Fibroblast of skin of abdomen (primary cell): ENCODE measurements at regions not wholly inside any gene's neighbourhood (a gene's known extent, or its start where the extent isn't known, plus 50 kb on each side); places are given as distances from the start of the nearest gene placed in this dataset.

Source experiments
- DNase-seq: peaks from one replicate; pipeline ENCODE4 v3.0.0-alpha.2; 2013

DNA sequence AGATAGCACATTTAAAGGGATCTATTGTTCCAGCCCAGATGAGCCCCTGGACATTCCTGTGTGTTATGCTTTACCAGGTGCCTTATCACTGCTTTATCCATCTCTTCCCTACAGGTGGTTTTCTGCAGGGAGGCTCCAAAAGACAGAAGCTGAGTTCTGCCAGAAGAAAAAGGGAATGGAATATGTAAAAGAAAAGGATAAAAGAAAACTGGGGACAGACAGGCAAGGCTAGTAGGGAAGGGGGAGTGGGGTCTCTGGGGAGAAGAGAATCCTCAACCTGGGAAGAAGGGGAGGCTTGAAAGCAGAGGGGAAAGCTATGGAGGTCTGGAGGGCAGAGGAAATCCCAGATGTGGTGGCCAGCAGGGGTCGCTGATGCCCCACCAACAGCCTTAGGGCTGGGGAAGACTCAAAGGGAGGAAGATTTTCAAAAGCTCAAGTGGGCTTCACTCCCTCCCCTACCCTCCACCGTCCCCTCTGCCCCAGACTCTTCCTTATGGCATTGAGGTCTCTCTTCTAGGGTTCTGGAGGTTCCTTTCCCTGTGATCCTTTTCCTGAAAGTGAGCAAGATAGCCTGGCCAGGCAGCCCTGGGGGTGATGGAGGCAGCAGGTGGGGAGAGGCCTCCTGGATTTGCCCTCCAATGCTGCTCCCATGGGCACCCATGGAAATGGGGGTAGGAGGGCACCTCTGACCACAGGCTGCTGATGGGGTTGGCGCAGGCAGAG lies 178.1 kb upstream of the PKDCC start:
- DNase-seq: peak; percentile 61

DNA sequence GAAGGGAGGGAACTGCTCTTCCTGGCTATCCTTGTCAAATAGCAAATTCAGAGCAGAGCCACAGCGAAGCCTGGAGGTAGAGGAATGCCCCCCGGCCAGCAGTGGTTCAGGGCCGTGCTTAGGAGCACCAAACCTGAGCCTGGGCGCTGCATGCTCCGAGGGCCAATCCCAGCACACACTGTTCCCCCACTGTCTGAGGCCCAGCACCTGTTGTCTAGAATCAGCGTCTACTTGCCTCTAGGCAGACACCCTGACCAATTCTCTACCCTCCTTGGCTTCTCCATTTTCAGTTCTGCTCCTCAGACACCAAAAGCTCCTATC lies 177.6 kb upstream of the PKDCC start:
- DNase-seq: no peak

DNA sequence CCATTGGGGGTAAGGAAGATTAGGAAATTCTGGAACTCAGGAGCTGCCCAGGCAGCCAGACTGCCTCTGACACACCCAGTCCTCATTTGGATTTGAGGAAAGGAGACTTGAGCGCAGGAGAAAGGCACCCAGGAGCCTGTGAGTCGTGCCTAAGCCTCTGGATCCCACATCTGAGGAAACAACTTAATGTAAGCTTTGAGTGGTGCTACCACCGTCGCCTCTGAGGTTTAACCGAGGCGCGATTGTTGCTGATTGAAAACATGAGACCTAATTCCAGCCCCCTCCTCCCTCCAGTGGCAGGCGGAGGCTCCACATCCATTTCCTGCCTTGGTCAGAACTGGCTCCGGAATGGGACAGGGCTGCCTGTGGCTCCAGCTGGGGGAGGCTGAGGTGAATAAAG lies 176.7 kb upstream of the PKDCC start:
- peak; percentile 71 for DNase-seq

DNA sequence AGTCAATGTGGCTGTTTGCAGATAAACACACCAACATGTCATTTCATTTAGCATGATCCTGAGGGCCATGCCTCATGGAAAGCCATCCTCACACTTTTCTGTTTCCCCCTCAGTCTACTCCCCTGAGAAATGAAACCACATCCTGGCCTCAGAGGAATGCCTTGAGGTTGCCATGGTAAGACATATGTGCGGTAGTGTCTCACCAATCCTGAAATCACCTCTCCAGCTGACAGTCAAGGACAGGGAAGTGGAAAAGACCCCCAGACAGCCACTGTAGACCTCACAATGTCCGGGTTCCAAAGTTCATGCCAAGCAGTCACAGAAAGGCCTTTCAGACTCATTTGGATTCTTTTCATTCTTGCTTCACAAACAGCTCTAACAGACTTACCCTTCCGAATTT lies 175.2 kb upstream of the PKDCC start:
- DNase-seq: peak; percentile 87

DNA sequence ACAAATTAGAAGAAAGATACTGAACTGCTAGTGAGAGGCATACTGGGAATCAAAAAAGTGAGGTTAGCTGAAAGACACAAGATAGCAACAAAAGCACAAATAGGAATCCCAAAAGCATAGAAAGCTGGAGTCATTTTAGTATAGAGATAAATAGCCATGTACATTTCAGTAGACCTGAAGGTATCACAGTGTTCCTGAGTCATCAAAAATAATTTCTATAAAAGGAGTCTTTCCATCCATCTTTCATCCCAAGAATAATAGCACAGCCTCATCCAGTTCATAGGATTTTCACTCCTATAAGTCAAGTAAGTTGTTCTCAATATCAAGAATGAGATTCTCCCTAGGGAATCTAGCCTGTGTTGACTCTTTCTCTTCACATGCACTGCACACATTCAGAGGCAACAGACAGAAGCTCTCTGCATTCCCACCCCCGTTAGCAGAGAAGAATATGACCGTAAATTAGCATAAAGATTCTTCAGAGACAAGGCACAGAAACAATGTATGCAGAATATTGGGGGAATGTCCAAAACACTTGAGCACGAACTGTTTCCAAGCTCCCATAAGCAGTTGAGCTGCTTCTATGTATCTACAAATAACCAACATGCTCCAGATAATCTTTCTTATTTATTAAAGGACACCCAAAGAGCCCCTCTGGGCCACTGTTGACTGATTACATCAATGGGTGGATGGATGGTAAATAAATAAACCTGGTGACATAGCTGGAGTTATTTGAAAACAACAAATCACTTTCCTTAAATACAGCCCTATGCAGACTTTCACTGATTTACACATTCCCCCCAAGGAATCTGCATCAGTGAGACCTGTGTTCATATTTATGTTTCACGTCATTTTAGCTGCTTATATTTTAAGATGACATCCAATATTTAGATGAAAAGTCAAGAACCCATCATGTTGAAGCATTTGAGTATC lies 174.5 kb upstream of the PKDCC start:
- DNase-seq: peak; percentile 85

DNA sequence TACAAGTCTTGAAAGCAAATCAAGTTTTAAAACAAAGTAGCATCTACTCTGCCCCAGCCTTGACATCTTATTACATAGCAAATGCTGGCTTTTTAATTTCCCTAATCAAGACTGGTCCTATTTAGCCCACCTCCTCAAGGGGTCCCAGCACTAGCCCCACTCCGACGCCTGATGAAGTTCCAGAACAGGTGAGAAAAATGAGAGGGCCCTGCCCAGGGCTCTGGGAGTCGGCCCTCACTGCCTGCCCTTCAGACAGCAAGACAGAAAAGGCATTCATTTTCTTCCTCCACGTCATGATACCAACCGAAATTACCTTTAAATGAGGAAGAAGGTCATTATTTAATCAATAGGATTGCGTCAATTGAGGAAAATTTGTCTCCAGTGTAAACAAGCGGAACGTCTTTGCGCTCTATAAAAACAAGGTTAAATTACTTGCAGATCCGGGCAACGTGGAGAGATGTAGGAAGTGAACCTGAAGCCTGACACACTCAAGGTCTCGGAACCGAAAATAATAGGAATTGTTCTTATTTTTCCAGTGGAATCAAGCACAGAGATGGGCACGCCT lies 170.6 kb upstream of the PKDCC start:
- DNase-seq: no peak

DNA sequence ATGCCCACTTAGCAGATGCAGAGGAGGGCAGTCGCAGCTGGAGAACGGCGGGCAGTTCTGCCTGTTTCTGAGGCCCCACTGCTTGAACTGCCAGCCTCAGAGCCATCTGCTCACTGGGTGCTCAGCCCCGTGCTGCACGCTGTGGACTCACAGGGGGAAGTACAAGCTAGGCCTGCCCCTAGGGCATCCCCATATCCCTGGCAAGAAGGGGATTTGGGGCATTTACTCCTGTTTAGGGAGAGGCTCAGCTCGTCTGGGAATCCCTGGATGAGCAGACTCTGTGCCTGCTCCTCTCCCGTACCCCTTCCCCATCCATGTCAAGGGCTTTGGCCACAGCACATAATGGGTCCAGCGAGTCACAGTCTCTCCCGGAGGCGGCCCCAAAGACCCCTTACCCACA lies 169.8 kb upstream of the PKDCC start:
- DNase-seq: no peak

DNA sequence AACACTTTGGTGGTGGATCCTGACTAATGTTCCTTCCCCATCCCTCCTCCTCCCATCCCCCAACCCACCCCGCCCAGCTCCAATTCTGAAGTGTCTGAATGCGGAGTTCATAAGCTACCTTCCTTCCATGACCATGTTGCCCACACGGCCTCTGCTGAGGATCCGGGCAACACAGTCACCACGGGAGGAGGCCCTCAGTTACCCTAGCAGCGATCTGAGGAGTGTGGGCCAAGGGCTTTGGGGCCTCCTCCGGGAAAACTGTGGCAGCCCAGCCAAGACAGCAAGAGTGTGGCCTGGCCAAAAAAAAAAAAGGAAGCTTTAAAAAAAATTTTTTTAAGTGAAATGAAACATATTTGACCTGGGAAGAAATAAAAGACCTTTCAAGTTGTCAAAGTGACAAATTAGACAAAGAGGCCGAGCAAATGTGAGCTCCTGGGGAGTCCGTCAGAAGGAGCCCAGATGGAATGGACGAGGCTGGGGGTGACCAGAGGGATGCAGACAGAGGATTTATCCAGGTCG lies 169.0 kb upstream of the PKDCC start:
- no peak for DNase-seq

DNA sequence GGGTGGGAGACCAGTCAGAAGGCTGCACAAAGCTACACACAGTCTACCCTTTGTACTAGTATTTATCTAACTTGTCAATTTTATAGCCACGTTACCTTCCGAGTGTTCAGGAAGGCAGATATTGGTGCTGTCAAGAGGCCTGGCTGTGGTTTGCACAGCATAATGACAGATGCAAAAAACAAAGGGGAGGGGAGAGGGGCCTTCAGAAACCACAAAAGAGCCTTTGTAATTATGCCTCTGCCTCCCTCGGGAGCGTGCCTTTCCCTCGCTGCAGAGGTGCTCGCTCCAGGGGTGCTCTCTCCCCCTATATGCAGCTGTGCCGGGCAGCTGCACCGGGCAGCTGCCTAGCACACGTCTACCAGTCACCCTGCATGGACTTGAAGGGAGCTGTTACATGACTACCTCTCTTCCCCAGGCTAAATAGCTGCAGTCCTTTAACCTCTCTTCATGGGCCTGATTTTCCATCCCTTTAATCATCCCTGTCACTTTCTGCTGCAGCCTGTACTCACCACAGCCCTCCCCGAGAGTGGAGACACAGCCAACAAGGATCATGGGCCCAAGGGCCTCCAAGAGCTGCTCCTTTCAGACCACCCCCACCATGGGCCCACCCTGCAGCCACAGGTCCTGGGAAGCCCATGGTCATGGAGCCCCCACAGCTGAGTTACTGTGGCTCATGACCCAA lies 168.4 kb upstream of the PKDCC start:
- peak; percentile 48 for DNase-seq

DNA sequence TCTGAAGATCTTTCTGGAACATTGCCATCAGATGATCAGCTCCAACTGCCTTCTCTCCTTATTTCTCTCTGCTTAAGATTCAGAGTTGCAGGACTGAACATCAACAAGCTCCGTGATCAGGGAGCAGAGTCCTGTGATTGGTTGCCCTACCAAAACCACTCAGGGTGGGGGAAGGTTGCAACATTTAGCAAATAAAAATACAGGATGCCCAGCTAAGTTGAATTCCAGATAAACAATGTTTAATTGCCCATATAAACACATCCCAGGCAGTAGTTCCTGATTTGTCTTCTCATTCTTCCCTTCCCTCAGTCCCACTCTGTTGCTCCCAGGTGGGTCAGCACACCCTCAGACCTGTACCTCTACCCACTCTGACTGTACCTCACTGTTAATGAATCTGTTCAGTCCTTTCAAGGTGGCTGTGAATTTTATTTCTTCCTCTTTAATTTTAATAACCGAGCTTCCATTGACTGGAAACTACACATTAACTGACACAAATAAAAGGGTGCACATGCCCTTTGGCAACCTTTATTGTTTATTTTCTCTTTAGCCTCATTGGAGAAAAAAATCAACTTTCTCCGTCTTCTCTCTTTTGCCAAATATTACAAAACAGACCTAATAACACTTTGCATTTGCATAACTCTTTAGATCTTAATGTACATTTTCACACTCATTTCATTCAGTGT lies 167.1 kb upstream of the PKDCC start:
- DNase-seq: no peak

DNA sequence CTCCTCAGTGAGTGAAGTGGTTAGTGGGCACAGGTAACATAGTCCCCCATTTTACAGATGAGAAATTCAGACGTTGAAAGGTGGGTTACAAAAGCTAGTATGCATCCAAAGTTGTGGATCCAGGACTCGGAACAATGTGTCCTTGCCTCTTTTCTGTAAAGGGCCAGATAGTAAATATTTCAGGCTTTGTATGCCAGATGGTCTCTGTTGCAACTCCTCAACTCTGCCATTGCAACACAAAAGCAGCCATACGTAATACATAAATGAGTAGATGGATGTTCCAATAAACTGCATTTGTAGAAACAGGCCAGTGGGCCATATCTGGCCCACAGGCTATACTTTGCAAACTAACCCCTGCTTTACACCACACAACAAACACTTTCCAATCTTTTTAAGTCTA lies 166.6 kb upstream of the PKDCC start:
- peak; percentile 33 for DNase-seq

DNA sequence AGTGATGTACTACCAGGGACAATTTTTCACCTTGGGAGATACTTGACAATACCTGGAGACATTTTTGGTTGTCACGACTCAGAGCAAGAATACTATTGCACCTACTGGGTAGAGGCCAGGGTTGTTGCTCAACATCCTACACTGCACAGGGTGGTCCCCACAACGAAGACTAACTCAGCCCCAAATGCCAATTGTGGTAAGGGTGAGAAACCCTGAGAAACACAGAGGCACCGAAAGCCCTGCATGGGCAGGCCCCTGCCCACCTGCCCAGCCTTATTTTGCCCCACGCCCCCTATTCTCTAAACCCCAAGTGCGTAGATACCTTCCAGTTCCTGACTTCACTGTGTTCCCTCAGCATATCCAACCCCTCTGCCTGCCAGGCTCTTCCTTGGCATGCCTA lies 163.1 kb upstream of the PKDCC start:
- no peak for DNase-seq

DNA sequence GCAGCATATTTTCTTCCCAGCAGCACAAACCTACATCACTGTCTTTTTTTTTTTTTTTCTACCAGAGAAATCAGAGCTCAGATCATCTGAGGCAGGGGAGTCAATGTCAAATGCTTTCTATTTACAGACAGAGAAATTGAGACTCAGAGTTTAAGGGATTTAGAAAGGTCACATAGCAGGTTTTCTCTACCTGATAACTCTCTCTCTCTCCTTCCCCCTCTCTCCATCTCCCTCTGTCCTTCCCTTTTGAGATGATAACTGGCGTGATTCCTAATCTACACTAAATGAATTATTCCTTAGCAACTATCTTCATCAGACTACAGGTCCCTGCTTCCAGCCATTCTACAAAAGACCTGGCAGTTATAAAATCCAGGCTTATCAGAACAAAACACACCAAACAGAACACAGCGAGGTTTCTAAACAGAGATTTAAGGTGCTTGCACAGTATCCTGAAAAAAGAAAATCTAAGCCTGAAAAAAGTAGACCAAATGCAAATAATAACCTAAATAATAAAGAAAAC lies 161.6 kb upstream of the PKDCC start:
- DNase-seq: no peak

DNA sequence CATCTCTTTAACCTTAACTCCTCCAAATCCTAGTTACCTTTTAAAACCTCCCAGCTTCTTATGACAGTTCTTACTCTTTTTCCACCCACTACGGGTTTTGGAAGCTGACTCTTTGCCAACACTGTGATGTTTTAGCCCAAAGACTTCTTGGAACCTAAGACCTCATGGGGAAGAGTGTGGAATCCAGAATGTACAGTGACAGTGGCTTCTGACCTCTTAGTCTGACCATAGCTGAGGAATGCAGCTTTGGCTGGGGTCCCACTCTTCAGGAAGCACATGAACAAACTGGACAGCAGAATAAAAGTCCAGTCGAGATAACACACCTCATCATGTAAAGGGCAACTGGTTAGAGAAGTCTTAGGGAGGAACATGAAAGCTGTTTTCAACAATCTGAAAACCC lies 161.1 kb upstream of the PKDCC start:
- DNase-seq: no peak

DNA sequence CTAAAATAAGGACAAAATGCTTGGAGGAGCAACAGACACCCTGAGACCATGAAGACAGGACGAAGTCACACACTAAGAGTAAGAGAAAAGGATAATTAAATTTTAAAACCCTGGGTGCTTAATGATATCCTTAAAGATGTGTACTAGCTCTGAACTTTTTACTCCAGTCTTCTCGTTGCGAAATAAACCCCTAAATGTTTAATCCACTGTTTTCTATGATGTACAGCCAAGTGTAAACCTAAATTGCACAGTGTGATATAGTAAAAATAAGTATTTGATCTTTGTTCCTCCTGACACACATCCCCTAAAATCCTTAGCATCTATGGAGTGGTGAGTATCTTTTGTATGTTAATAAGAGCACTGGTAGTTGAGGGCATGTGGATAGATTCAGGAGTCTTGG lies 157.5 kb upstream of the PKDCC start:
- no peak for DNase-seq

DNA sequence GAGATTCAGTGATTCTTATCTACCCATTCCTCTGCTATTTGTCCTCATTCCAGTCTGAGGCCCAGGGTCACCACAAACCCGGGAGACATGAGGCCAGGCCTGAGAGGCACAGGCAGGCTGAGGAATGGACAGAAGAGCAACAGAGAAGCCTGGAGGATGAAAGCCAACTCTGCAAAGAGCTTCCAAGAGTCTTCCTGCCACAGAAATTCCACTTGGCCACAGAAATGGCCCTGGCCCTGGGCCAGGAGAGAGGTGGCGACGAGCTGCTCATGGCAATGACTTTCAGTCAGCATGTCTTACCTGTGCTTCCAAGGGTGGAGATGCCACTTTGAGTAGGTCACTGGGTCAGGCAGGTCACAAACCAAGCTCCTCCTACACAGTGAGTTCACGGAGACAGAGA lies 155.3 kb upstream of the PKDCC start:
- no peak for DNase-seq

DNA sequence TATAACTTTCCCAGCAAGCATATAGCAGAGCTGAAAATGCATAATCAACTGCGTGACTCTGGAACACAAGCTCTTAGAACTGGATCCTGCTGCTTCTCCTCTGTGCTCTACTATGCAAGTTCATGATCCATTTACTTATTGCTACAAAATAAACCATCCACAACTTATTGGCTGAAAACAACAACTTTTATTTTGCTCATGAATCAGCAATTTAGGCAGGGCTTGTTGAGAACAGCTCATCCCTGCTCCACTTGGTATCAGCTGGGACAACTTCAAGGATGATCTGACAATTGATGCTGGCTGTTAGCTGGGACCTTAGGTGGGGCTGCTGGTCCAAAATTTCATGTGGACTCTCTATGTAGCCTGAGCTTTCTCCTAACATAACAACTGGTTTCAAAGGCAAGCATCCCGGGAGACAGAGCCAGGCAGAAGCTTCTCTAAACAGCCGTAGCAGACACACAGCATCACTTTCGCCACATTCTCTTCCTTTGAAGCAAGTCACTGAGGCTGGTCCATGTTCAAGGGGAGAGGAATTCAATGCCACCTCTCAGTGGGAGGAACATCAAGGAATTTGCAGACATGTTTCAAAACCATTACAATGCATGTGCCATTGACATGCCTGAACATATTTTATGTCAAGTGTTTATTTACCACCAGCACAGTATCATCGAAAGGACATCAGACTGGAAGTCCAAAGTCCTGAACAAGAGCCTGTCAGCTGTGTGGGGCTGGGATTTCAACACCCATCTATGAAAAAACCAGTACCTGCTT lies 153.1 kb upstream of the PKDCC start:
- DNase-seq: no peak

DNA sequence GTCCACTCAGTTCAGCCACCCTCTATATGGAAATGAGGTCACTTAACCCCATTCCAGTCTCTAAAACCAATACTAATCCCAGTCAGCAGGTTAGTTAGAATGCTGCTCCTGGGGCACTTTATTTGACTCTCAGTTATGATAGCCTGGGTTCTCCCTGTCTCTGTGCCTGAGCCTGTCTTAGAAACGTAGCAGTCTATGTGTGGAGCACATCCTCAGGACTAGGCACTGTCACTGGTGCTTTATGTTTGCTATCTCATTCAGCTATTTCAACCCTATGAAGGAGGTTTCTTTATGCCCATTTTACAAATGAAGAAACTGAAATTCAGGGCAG lies 152.5 kb upstream of the PKDCC start:
- no peak for DNase-seq

DNA sequence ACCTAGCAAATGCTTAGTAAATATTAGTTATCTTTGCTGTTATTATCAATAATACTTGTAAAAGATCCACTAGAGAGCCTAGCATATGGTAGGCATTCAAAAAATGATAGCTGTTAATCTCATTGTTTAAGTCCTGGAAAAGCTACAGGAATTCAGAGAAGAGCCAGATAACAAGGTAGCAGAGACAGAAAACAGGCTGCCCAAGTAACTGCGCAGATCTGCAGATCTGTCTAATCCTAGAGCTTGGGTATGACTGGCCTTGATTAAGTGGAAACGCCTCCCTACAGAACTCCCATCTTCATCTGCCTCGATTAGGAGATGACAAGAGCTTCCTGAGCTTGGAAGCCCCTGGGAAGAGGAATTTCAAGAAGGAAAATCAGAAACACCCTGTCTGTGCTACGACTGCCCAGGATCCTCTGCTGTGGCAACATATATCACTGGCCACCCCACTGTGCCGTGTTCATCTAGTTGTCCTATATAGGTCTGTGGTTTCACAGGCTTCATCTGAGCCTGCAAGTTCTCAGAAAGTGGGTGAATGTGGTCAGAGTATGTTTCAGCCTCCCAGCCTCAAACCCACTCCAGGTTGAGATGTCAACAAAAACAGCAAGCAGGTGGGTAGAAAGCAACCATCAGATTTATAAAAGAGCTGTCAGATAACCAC lies 151.5 kb upstream of the PKDCC start:
- DNase-seq: no peak

DNA sequence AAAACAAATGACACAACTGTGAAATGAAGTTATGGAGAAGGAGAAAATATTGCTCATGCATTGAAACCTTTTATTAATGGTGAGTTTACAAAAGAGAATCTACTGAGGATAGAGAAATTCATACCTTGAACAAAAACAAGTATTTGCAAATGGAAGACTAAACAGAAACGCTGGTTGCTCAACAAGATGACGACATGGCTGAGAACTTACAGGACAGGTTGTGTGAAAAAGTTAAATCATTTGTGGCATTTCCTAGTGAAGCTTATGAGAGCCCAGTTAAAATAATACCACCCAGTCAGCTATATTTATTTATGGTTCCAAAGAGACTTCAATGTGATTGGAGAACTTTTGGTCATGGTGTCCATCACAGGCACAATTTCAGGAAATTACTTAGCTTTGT lies 148.6 kb upstream of the PKDCC start:
- DNase-seq: peak; percentile 28

DNA sequence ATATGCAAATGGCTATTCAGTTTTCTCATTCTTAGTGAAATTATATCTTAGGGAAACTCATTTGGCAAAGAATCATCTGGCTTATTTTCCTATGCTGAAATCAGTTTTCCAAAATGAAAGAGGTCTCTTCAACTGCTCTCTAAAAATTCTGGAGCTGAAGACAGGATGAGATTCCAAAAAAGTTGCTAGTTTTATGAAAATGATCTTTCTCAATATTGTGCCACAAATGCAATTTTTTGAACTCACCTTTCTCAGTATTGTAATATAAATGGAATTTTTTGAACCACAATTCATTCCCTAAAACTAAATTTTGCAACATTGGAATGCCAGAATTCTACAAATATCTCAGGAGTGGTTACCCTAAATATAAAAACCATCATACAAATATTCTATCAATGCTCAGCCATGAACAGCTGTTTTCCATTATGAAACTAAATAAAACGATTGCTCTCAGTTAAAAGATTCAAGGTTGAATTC lies 147.7 kb upstream of the PKDCC start:
- peak; percentile 87 for DNase-seq
